Adrenal gland (tissue), 9 donors: ENCODE measurements at regions not wholly inside any gene's neighbourhood (a gene's known extent, or its start where the extent isn't known, plus 50 kb on each side); places are given as distances from the start of the nearest gene placed in this dataset.

Source experiments
- DNase-seq, 7 donors: peaks; one replicate each; pipeline ENCODE4 v3.0.0-alpha.2; 2019 to 2020
- H3K27ac ChIP-seq, 5 donors: fragments of 200-600 bp; sonication (generic) in 4 of 5; 1 replicate in 3 of 5; 2 replicates in 2 of 5; pipeline versions ENCODE4 v1.5.1 to v1.8.0; 2016 to 2020; ENCODE audit warnings: mild to moderate bottlenecking in 1 of 5
- H3K27me3 ChIP-seq: fragments of 200-600 bp; 2 replicates; pipeline ENCODE4 v1.8.0; 2021
- H3K36me3 ChIP-seq, 2 donors: fragments of 200-600 bp; replicated peaks in 1 of 2; 1 replicate in 1 of 2; 2 replicates in 1 of 2; pipeline versions ENCODE4 v1.5.1 to v1.8.0; 2018 to 2022
- H3K4me1 ChIP-seq, 2 donors: fragments of 200-600 bp; replicated peaks in 1 of 2; 1 replicate in 1 of 2; 2 replicates in 1 of 2; pipeline versions ENCODE4 v1.5.1 to v1.8.0; 2018 to 2021
- H3K4me3 ChIP-seq, 4 donors: fragments of 200-600 bp; sonication (generic) in 3 of 4; one replicate each; pipeline ENCODE4 v1.5.1; 2016 to 2018
- H3K9me3 ChIP-seq, 3 donors: fragments of 200-600 bp; sonication (generic) in 1 of 3; replicated peaks in 1 of 3; 1 replicate in 2 of 3; 2 replicates in 1 of 3; pipeline versions ENCODE4 v1.5.1 to v1.8.0; 2016 to 2021
- POLR2A ChIP-seq, 2 donors: fragments of 450-650 bp; IDR thresholded peaks; one replicate each; pipeline ENCODE4 v1.6.1; 2017; ENCODE audit warnings: antibody characterized with exemption in 2 of 2, mild to moderate bottlenecking in 2 of 2, moderate library complexity in 1 of 2
- WGBS, 4 donors: extraction: QIAGEN DNeasy Blood & Tissue Kit in 2 of 4; methylation state at CpG; one replicate each; pipeline versions ENCODE4 v1.1.5 to v1.1.7; 2013 to 2017; 5-methylcytosine and 5-hydroxymethylcytosine counted together
- intact Hi-C, 2 donors: fragments of 100-400 bp; cut with DNase I; formaldehyde crosslinking; loops; one replicate each; pipeline versions ENCODE4 v1.14.1 to v1.15.0; 2022 to 2023
- TF ChIP-seq, protein P1 (sequence below), 6 experiments: fragments of 450-650 bp in 4 of 6; fragments of 200-600 bp in 2 of 6; sonication (generic) in 1 of 6; IDR thresholded peaks; 1 replicate in 5 of 6; 2 replicates in 1 of 6; pipeline versions ENCODE4 v1.5.1 to v1.8.0; 2016 to 2021; ENCODE audit warnings: antibody characterized with exemption in 6 of 6, mild to moderate bottlenecking in 2 of 6, moderate library complexity in 1 of 6
- donor health status: healthy with polysubstance abuse.
- donor health status: Bipolar disorder and iron deficiency.
- donor health status: DM: yes; HTN: yes; CAD: no.
- donor health status: DM: no; HTN: no; CAD: no.
- donor health status: DM: no; HTN: no; CAD: no.

DNA sequence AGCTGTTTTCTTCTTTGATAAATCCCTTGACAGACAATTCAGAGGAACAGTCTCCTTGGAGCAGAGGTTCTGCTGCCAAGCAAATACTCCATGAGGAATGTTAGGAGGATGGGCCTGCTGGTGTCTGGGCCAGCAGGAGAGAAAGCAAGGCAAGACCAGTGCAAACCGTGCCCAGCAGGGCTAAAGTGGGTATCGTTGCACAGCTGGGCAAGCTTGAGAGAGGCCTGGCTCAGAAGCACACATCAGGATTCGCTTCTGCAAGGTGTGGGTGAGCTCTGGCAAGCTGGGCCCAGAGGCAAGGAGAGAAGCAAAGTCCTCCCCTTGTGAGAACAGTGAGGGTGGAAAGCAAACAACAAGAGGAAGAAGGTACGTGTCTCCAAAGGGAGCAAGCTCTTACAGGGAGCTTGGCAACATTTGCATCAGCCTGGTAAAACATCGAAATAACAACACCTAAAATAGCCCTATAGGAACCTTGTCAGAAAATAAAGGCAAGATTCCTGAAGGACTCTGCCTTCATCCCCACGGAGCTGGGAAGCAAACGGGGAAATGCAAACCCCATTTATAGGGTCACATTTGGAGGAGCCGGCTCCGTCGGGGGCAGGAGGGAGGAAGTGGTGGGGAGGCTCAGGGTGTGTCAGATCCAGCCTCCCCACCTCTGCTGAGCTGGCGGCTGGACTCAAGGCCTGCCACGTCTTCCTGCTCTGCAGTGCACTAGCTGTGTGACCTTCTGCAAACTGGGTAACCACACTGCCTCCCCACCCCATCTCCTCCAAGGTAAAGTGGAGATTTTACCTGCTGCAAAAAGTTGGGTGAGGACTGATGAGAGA, 62.3 kb upstream of the HIVEP3 start:
- 50 to 69% (median 55%) methylated on average over 12 of the region's 12 CpGs for WGBS, 4 donors
- no peaks in the 10 kb centered on the region for H3K9me3 ChIP-seq
- DNase-seq: peak in 1 of 7 donors; percentile 23
- peaks cover 0 to 15% of the 10 kb centered on the region in 2 donors for H3K4me1 ChIP-seq
- no peak overlapping the region for H3K4me3 ChIP-seq
- H3K36me3 ChIP-seq: no peaks in the 10 kb centered on the region
- no peaks in the 10 kb centered on the region for H3K27me3 ChIP-seq
- TF ChIP-seq, protein P1, sequence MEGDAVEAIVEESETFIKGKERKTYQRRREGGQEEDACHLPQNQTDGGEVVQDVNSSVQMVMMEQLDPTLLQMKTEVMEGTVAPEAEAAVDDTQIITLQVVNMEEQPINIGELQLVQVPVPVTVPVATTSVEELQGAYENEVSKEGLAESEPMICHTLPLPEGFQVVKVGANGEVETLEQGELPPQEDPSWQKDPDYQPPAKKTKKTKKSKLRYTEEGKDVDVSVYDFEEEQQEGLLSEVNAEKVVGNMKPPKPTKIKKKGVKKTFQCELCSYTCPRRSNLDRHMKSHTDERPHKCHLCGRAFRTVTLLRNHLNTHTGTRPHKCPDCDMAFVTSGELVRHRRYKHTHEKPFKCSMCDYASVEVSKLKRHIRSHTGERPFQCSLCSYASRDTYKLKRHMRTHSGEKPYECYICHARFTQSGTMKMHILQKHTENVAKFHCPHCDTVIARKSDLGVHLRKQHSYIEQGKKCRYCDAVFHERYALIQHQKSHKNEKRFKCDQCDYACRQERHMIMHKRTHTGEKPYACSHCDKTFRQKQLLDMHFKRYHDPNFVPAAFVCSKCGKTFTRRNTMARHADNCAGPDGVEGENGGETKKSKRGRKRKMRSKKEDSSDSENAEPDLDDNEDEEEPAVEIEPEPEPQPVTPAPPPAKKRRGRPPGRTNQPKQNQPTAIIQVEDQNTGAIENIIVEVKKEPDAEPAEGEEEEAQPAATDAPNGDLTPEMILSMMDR (IDR thresholded peaks at IDR 0.05): no peak
- TF ChIP-seq POLR2A (IDR thresholded peaks at IDR 0.05): no peak
- intact Hi-C loops: no loop called here
- H3K27ac ChIP-seq: no peak overlapping the region

- peaks cover 0 to 15% of the 10 kb centered on the region in 2 donors for H3K4me1 ChIP-seq
- intact Hi-C loops: no loop called here
- WGBS, 4 donors: 85 to 91% (median 88%) methylated on average over 4 of the region's 4 CpGs
- no peaks in the 10 kb centered on the region for H3K9me3 ChIP-seq
- H3K27me3 ChIP-seq: no peaks in the 10 kb centered on the region
- H3K4me3 ChIP-seq: no peak overlapping the region
- DNase-seq: no peak
- H3K27ac ChIP-seq: no peak overlapping the region
- TF ChIP-seq, protein P1 (IDR thresholded peaks at IDR 0.05): no peak
- TF ChIP-seq POLR2A (IDR thresholded peaks at IDR 0.05): no peak
- no peaks in the 10 kb centered on the region for H3K36me3 ChIP-seq
Measured at GRCh38 chr1:41978986-41979385, 60.3 kb upstream of the HIVEP3 start.

GRCh38 chr1:41977326-41977725, 58.6 kb upstream of the HIVEP3 start:
- Histone ChIP-seq H3K36me3 (no peaks in the 10 kb centered on the region), H3K4me1 (peaks cover 0 to 12% of the 10 kb centered on the region in 2 donors), H3K9me3 (no peaks in the 10 kb centered on the region), H3K27ac (no peak overlapping the region), H3K27me3 (no peaks in the 10 kb centered on the region), H3K4me3 (no peak overlapping the region)
- TF ChIP-seq, protein P1 (IDR thresholded peaks at IDR 0.05): no peak
- TF ChIP-seq POLR2A (IDR thresholded peaks at IDR 0.05): no peak
- DNase-seq: no peak
- intact Hi-C loops: no loop called here
- 70 to 91% (median 86%) methylated on average over 2 to 4 of the region's 4 CpGs for WGBS, 4 donors

DNA sequence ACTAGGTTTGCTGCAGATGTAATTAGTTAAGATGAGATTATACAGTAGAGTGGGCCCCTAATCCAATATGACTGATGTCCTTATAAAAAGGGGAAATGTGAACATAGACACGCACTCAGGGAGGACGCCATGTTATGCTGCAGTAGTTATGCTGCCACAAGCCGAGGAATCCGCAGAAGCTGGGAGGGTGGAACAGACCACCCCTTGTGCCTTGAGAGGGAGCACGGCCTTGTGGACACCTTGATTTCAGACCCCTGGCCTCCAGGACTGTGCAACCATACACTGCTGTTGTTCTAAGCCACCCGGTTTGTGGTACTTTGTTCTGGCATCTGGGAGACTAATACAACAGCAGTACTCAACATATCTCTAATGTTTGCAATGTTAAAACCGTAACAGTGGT, 57.9 kb upstream of the HIVEP3 start:
- no peak for TF ChIP-seq POLR2A (IDR thresholded peaks at IDR 0.05)
- TF ChIP-seq, protein P1 (IDR thresholded peaks at IDR 0.05): no peak
- Histone ChIP-seq H3K9me3 (no peaks in the 10 kb centered on the region), H3K27me3 (no peaks in the 10 kb centered on the region), H3K4me3 (no peak overlapping the region), H3K4me1 (peaks cover 0 to 6% of the 10 kb centered on the region in 2 donors), H3K27ac (no peak overlapping the region), H3K36me3 (no peaks in the 10 kb centered on the region)
- intact Hi-C loops: no loop called here
- no peak for DNase-seq
- WGBS, 4 donors: 85 to 95% (median 94%) methylated on average over 7 of the region's 7 CpGs
